ENCODE measurements at regions not wholly inside any gene's neighbourhood (a gene's known extent, or its start where the extent isn't known, plus 50 kb on each side); places are given as distances from the start of the nearest gene placed in this dataset.

DNA sequence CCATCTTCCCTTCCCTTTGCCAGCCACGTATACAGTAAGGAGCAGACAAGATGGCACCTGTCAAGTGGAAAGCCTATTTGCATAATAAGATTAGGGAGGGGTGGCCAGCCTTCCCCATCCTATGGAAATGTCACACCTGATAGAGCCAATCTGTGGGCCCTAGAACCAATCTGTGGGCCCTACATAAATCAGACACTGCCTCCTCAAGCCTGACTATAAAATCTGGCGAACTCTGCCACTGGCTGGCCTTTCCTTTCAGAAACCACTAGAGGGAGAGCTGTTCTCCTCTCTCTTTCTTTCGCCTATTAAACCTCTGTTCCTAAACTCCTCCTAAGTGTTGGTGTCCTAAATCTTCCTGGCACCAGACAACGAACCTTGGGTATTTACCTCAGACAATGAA, 231.5 kb upstream of the KLHL1 start:
- no peak overlapping the region for H3K9ac ChIP-seq (ENCODE audit: insufficient read length, low read depth)
- H3K4me1 ChIP-seq (ENCODE audit: insufficient read depth, insufficient read length), result no peaks in the 10 kb centered on the region
- no peaks in the 10 kb centered on the region for H3K9me3 ChIP-seq (ENCODE audit: insufficient read depth, low read length)
- peak; percentile 8 for DNase-seq (ENCODE audit: low read depth, low spot score)
- no peaks in the 10 kb centered on the region for H3K36me3 ChIP-seq (ENCODE audit: insufficient read depth, insufficient read length, low read length)
- H3K27me3 ChIP-seq (ENCODE audit: insufficient read depth, insufficient read length), result no peaks in the 10 kb centered on the region
- H3K4me3 ChIP-seq (ENCODE audit: insufficient read length, low read depth), result no peak overlapping the region
- no peak for TF ChIP-seq SUZ12 (IDR thresholded peaks at IDR 0.05; ENCODE audit: extremely low read depth, insufficient read depth, insufficient read length)

DNA sequence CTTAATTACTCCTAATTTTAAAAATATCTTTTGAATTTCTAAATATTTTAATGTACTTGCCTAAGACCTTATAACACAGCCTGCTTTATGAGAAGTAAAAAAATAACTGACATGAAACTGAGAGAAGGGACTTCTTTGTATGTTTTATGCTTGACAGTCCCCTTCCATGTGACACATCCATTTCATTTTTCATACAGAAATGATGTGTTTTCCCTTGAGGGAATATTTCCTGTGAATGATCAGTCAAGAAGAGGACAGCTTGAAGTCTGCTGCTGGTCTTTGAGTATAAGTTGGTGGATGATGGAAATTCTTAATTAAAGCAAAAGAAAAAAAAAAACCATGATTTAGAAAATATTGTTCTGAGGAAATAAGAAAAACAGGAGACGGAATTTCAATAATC, 230.4 kb upstream of the KLHL1 start:
- no peak overlapping the region for H3K9ac ChIP-seq (ENCODE audit: insufficient read length, low read depth)
- TF ChIP-seq ZNF274 (IDR thresholded peaks at IDR 0.05; ENCODE audit: low read depth, low read length) (no peak), YY1 (IDR thresholded peaks at IDR 0.05; ENCODE audit: insufficient read depth, insufficient read length) (no peak), SUZ12 (IDR thresholded peaks at IDR 0.05; ENCODE audit: extremely low read depth, insufficient read depth, insufficient read length) (no peak)
- DNase-seq (ENCODE audit: low read depth, low spot score), result no peak
- H3K4me3 ChIP-seq (ENCODE audit: insufficient read length, low read depth), result no peak overlapping the region
- H3K9me3 ChIP-seq (ENCODE audit: insufficient read depth, low read length), result no peaks in the 10 kb centered on the region
- H3K36me3 ChIP-seq (ENCODE audit: insufficient read depth, insufficient read length, low read length), result no peaks in the 10 kb centered on the region
- no peaks in the 10 kb centered on the region for H3K4me1 ChIP-seq (ENCODE audit: insufficient read depth, insufficient read length)
- no peaks in the 10 kb centered on the region for H3K27me3 ChIP-seq (ENCODE audit: insufficient read depth, insufficient read length)

DNA sequence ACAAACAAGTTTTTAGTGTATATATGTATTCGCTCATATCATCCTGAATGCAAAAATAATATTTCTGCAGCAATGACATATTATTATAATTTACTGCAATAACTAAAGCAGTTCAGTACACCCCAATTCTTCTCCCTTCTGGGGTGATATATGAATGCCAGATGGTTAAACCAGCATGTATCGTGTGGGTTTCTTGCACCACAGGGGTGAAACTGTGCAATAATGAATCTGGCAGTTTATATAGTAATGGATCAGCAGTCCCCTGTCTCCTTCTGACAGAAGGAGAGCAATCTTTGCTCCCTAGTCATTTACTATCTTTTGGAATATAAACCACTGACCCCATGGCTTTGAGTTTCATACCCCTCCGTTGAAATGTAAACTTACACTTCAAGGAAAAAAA, 228.6 kb upstream of the KLHL1 start:
- H3K9me3 ChIP-seq (ENCODE audit: insufficient read depth, low read length), result no peaks in the 10 kb centered on the region
- no peak for TF ChIP-seq SUZ12 (IDR thresholded peaks at IDR 0.05; ENCODE audit: extremely low read depth, insufficient read depth, insufficient read length)
- TF ChIP-seq YY1 (IDR thresholded peaks at IDR 0.05; ENCODE audit: insufficient read depth, insufficient read length), result no peak
- TF ChIP-seq ZNF274 (IDR thresholded peaks at IDR 0.05; ENCODE audit: low read depth, low read length), result no peak
- no peak for DNase-seq (ENCODE audit: low read depth, low spot score)
- no peak overlapping the region for H3K9ac ChIP-seq (ENCODE audit: insufficient read length, low read depth)
- H3K27me3 ChIP-seq (ENCODE audit: insufficient read depth, insufficient read length), result no peaks in the 10 kb centered on the region
- no peak overlapping the region for H3K4me3 ChIP-seq (ENCODE audit: insufficient read length, low read depth)
- no peaks in the 10 kb centered on the region for H3K36me3 ChIP-seq (ENCODE audit: insufficient read depth, insufficient read length, low read length)
- H3K4me1 ChIP-seq (ENCODE audit: insufficient read depth, insufficient read length), result no peaks in the 10 kb centered on the region

DNA sequence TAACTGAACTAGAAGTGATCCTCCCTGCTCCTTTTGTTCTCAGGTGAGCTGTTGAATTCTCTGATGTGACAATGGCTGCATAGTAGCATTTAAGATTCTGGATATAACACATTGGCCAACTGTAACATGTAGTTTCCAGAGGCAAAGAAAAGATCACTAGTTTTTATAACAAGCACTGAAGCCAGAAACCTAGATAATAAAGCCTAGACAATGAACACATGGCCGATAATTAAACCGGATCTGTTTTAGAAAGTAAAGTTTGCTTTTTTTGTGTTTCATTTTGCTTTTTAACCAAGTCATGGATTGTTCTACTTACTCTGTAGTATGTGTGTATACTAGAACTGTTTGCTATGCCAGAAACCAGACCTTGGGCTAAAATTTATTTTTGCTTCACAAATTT, 225.5 kb upstream of the KLHL1 start:
- Histone ChIP-seq H3K9ac (ENCODE audit: insufficient read length, low read depth) (no peak overlapping the region), H3K4me3 (ENCODE audit: insufficient read length, low read depth) (no peak overlapping the region)
- no peak for DNase-seq (ENCODE audit: low read depth, low spot score)

DNA sequence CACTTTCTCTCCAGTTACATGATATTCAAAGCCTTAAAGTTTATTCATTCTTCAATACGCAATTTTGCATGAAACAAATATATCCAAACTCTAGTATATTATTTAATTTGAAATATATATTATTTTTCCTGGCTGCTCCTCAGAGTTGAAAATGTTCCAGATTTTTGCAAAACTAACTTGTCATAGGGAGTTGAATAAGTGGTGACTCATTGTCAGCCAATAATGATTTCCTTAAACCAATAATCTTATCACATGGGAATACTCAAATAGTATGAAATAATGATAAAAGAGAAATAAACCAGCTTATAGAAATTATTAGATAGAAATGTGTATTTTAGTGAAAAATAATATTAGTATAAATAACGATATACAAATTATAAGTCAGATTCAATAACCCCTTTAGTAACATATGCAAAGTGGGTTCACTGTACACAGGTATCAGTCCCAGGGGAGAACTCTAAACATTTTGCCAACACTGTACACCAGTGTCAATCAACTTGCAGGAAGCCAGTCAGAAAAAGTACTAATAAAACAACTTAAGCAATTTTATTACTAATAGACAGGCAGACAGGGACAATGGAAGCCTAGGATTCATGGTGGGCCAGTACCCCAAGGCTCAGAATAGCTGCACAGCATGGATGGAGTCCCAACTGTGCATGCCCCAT, 222.6 kb upstream of the KLHL1 start:
- no peak for DNase-seq (ENCODE audit: low read depth, low spot score)
- TF ChIP-seq SUZ12 (IDR thresholded peaks at IDR 0.05; ENCODE audit: extremely low read depth, insufficient read depth, insufficient read length), result no peak
- Histone ChIP-seq H3K4me3 (ENCODE audit: insufficient read length, low read depth) (no peak overlapping the region), H3K9me3 (ENCODE audit: insufficient read depth, low read length) (no peaks in the 10 kb centered on the region), H3K9ac (ENCODE audit: insufficient read length, low read depth) (no peak overlapping the region), H3K4me1 (ENCODE audit: insufficient read depth, insufficient read length) (no peaks in the 10 kb centered on the region), H3K27me3 (ENCODE audit: insufficient read depth, insufficient read length) (no peaks in the 10 kb centered on the region), H3K36me3 (ENCODE audit: insufficient read depth, insufficient read length, low read length) (no peaks in the 10 kb centered on the region)

More for the DNA sequence above, 225.5 kb upstream of the KLHL1 start:
- TF ChIP-seq SUZ12 (IDR thresholded peaks at IDR 0.05; ENCODE audit: extremely low read depth, insufficient read depth, insufficient read length) (no peak), ZNF274 (IDR thresholded peaks at IDR 0.05; ENCODE audit: low read depth, low read length) (no peak), YY1 (IDR thresholded peaks at IDR 0.05; ENCODE audit: insufficient read depth, insufficient read length) (no peak)
- Histone ChIP-seq H3K4me1 (ENCODE audit: insufficient read depth, insufficient read length) (no peaks in the 10 kb centered on the region), H3K27me3 (ENCODE audit: insufficient read depth, insufficient read length) (no peaks in the 10 kb centered on the region), H3K9me3 (ENCODE audit: insufficient read depth, low read length) (no peaks in the 10 kb centered on the region), H3K36me3 (ENCODE audit: insufficient read depth, insufficient read length, low read length) (no peaks in the 10 kb centered on the region)

DNA sequence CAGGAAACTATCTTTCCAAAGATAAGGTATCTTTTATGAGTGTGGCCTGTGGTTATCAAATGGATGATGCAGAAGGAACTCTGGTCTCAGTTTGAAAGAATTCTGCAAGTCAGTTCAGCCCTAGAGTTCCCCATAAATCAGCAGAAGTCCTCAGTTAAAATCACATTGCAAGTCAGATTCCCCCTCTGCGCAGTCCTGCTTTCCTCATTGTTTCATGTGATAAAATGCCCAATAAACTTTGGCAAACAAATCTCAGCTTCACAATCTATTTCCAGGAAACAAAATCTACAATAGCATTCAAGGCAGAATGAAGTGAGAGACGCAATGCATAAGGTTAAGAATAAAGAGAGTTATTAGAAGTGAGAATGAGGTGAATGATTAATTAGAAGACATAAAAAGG, 216.3 kb upstream of the KLHL1 start:
- no peak for DNase-seq (ENCODE audit: low read depth, low spot score)
- TF ChIP-seq SUZ12 (IDR thresholded peaks at IDR 0.05; ENCODE audit: extremely low read depth, insufficient read depth, insufficient read length), result no peak
- TF ChIP-seq ZNF274 (IDR thresholded peaks at IDR 0.05; ENCODE audit: low read depth, low read length), result no peak
- TF ChIP-seq YY1 (IDR thresholded peaks at IDR 0.05; ENCODE audit: insufficient read depth, insufficient read length), result no peak
- Histone ChIP-seq H3K4me1 (ENCODE audit: insufficient read depth, insufficient read length) (no peaks in the 10 kb centered on the region), H3K36me3 (ENCODE audit: insufficient read depth, insufficient read length, low read length) (no peaks in the 10 kb centered on the region), H3K9me3 (ENCODE audit: insufficient read depth, low read length) (no peaks in the 10 kb centered on the region), H3K27me3 (ENCODE audit: insufficient read depth, insufficient read length) (no peaks in the 10 kb centered on the region), H3K4me3 (ENCODE audit: insufficient read length, low read depth) (no peak overlapping the region), H3K9ac (ENCODE audit: insufficient read length, low read depth) (no peak overlapping the region)

DNA sequence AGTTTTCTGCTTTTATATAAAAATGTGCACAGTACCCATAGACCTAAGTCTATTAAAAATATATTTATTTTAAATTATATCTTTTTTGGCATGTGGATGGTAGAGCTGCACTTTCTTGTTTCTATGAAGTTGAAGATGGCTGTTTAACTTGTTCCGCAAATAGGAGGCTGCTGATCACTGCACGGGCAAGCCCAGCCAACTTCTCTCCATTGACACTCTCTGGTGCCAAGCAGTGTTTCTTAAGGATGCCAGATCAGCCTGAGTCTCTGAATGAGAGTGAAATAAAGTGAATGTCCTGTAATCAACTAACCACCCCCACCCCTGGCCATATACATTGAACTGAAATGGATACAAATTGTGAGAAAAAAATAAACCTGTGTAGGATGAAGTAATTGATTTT, 202.9 kb upstream of the KLHL1 start:
- DNase-seq (ENCODE audit: low read depth, low spot score), result no peak
- H3K4me3 ChIP-seq (ENCODE audit: insufficient read length, low read depth), result no peak overlapping the region
- H3K4me1 ChIP-seq (ENCODE audit: insufficient read depth, insufficient read length), result no peaks in the 10 kb centered on the region
- TF ChIP-seq ZNF274 (IDR thresholded peaks at IDR 0.05; ENCODE audit: low read depth, low read length) (no peak), SUZ12 (IDR thresholded peaks at IDR 0.05; ENCODE audit: extremely low read depth, insufficient read depth, insufficient read length) (no peak), YY1 (IDR thresholded peaks at IDR 0.05; ENCODE audit: insufficient read depth, insufficient read length) (no peak)
- no peaks in the 10 kb centered on the region for H3K9me3 ChIP-seq (ENCODE audit: insufficient read depth, low read length)
- H3K27me3 ChIP-seq (ENCODE audit: insufficient read depth, insufficient read length), result no peaks in the 10 kb centered on the region
- no peaks in the 10 kb centered on the region for H3K36me3 ChIP-seq (ENCODE audit: insufficient read depth, insufficient read length, low read length)
- H3K9ac ChIP-seq (ENCODE audit: insufficient read length, low read depth), result no peak overlapping the region
